ENCODE measurements at regions not wholly inside any gene's neighbourhood (a gene's known extent, or its start where the extent isn't known, plus 50 kb on each side); places are given as distances from the start of the nearest gene placed in this dataset.

- Histone ChIP-seq H3K9me3 (ENCODE audit: low read depth) (no peaks in the 10 kb centered on the region), H3K4me3 (no peak overlapping the region), H3K4me1 (ENCODE audit: low read depth) (no peaks in the 10 kb centered on the region), H3K27ac (no peak overlapping the region), H3K27me3 (no peaks in the 10 kb centered on the region), H3K36me3 (no peaks in the 10 kb centered on the region)
- TF ChIP-seq, protein P1, sequence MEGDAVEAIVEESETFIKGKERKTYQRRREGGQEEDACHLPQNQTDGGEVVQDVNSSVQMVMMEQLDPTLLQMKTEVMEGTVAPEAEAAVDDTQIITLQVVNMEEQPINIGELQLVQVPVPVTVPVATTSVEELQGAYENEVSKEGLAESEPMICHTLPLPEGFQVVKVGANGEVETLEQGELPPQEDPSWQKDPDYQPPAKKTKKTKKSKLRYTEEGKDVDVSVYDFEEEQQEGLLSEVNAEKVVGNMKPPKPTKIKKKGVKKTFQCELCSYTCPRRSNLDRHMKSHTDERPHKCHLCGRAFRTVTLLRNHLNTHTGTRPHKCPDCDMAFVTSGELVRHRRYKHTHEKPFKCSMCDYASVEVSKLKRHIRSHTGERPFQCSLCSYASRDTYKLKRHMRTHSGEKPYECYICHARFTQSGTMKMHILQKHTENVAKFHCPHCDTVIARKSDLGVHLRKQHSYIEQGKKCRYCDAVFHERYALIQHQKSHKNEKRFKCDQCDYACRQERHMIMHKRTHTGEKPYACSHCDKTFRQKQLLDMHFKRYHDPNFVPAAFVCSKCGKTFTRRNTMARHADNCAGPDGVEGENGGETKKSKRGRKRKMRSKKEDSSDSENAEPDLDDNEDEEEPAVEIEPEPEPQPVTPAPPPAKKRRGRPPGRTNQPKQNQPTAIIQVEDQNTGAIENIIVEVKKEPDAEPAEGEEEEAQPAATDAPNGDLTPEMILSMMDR (IDR thresholded peaks at IDR 0.05; ENCODE audit: low read depth, low read length): no peak
- no peak for DNase-seq (ENCODE audit: low read depth in 1 of 2, low spot score in 1 of 2)
Measured at GRCh38 chr7:88490161-88490560, 183.5 kb upstream of the STEAP4 start.

DNA sequence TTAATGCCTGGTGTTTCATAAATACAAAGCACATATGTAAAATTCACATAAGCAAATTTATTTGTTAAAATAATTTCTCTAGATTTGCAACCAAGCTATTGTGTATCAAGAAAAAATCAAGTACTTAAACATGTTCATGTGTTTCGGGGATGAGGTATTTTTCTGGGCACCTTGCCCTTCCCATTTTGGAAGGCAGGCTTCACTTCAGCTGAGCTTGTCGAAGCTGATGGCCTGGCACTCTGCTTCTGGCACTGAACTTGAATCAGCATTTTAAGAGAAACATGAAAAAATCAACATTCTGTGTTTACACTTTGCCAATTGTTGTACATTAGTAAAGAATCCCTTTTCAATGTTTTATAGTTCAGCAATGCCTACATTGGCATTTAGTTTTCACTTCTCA, 179.1 kb upstream of the STEAP4 start:
- Histone ChIP-seq H3K9me3 (ENCODE audit: low read depth) (no peaks in the 10 kb centered on the region), H3K27me3 (no peaks in the 10 kb centered on the region), H3K27ac (no peak overlapping the region), H3K36me3 (no peaks in the 10 kb centered on the region), H3K4me3 (no peak overlapping the region), H3K4me1 (ENCODE audit: low read depth) (no peaks in the 10 kb centered on the region)
- TF ChIP-seq, protein P1 (IDR thresholded peaks at IDR 0.05; ENCODE audit: low read depth, low read length): no peak
- DNase-seq (ENCODE audit: low read depth in 1 of 2, low spot score in 1 of 2): no peak

DNA sequence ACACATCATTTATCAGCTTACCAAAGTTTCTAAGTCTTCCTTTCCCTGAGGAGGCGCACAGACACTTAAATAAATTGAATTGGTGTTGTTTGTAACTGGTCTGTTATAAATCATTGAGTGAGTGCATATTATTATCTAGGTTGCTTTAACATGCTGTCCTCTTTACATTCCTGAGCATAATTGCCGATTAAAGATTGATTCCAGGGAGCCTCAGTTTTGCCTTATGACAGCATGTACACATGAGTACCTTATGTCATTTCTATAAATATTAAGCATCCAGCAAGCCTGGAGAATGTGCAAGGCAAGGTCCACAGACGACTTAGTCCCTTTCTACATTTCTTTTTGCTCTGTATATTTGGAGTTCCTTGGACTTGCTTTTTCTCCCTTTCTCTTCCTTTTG, 177.9 kb upstream of the STEAP4 start:
- Histone ChIP-seq H3K27ac (no peak overlapping the region), H3K27me3 (no peaks in the 10 kb centered on the region), H3K36me3 (no peaks in the 10 kb centered on the region), H3K4me1 (ENCODE audit: low read depth) (no peaks in the 10 kb centered on the region), H3K4me3 (no peak overlapping the region), H3K9me3 (ENCODE audit: low read depth) (no peaks in the 10 kb centered on the region)
- TF ChIP-seq, protein P1 (IDR thresholded peaks at IDR 0.05; ENCODE audit: low read depth, low read length): no peak
- no peak for DNase-seq (ENCODE audit: low read depth in 1 of 2, low spot score in 1 of 2)

DNA sequence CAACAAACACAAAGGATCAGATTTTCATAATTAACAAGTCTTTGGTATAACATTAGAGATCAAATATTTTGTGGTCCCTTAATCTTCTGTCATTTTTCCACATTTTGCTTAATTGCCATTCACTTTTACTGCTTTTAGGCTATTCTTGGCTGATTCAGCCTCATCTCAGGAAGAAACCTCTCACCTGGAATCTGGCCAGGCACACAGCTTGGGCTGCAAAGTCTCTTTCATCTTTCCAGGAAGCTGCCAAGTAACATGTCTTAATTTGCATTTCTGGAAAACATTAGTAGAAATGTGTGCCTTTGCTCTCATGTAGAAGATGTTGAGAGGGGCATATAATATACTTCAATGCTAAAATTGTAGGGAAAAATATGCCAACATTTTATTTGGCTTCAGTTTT, 174.2 kb upstream of the STEAP4 start:
- no peaks in the 10 kb centered on the region for H3K4me1 ChIP-seq (ENCODE audit: low read depth)
- H3K27ac ChIP-seq: no peak overlapping the region
- no peak for DNase-seq (ENCODE audit: low read depth in 1 of 2, low spot score in 1 of 2)
- no peak overlapping the region for H3K4me3 ChIP-seq
- H3K27me3 ChIP-seq: no peaks in the 10 kb centered on the region
- H3K36me3 ChIP-seq: no peaks in the 10 kb centered on the region
- TF ChIP-seq, protein P1 (IDR thresholded peaks at IDR 0.05; ENCODE audit: low read depth, low read length): no peak
- H3K9me3 ChIP-seq (ENCODE audit: low read depth): no peaks in the 10 kb centered on the region

DNA sequence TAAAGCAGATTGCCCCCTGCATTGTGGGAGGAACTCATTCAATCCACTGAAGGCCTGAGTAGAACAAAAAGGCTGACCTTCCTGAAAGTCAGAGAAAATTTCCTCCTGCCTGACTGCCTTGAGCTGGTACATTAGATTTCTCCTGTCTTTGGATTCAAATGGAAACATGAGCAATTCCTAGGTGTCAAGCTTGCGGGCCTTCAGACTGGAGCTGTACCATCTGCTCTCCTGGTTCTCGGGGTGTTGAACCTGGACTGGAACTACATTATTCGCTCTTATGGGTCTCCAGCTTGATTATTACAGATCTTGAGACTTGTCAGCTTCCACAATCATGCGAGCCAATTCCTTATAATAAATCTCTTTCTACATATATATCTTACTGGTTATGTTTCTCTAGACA, 173.6 kb upstream of the STEAP4 start:
- Histone ChIP-seq H3K27ac (no peak overlapping the region), H3K4me1 (ENCODE audit: low read depth) (no peaks in the 10 kb centered on the region), H3K27me3 (no peaks in the 10 kb centered on the region), H3K36me3 (no peaks in the 10 kb centered on the region), H3K9me3 (ENCODE audit: low read depth) (no peaks in the 10 kb centered on the region), H3K4me3 (no peak overlapping the region)
- no peak for DNase-seq (ENCODE audit: low read depth in 1 of 2, low spot score in 1 of 2)
- TF ChIP-seq, protein P1 (IDR thresholded peaks at IDR 0.05; ENCODE audit: low read depth, low read length): no peak

- Histone ChIP-seq H3K27me3 (no peaks in the 10 kb centered on the region), H3K36me3 (no peaks in the 10 kb centered on the region), H3K9me3 (ENCODE audit: low read depth) (no peaks in the 10 kb centered on the region), H3K27ac (no peak overlapping the region), H3K4me1 (ENCODE audit: low read depth) (no peaks in the 10 kb centered on the region), H3K4me3 (no peak overlapping the region)
- DNase-seq (ENCODE audit: low read depth in 1 of 2, low spot score in 1 of 2): no peak
- TF ChIP-seq, protein P1 (IDR thresholded peaks at IDR 0.05; ENCODE audit: low read depth, low read length): no peak
Measured at GRCh38 chr7:88477976-88478375, 171.3 kb upstream of the STEAP4 start.
